T-helper 17 cell (primary cell): ENCODE measurements at regions not wholly inside any gene's neighbourhood (a gene's known extent, or its start where the extent isn't known, plus 50 kb on each side); places are given as distances from the start of the nearest gene placed in this dataset.
"Not testable (repeated sequence)": the region's sequence is repeated elsewhere in the genome, so short reads cannot be mapped to it uniquely, and the experiment has no call there.

ENCODE experiments used
- ATAC-seq: fragments of 150-1000 bp; cut with Tn5 transposase; 2 replicates; pipeline ENCODE4 v1.10.0; 2021; ENCODE audit warnings: mild to moderate bottlenecking, moderate library complexity
- DNase-seq, 3 donors: peaks; one replicate each; pipeline versions ENCODE4 v3.0.0 to v3.0.0-alpha.2; 2020 to 2021
- H3K9me3 ChIP-seq: one replicate; pipeline ENCODE4 v1.7.0; 2013; ENCODE audit warnings: low read length, mild to moderate bottlenecking; ENCODE audit not compliant: control insufficient read depth, poor library complexity, severe bottlenecking
- H3K27ac Mint-ChIP-seq: one replicate; pipeline ENCODE4 v1.8.0; 2022; ENCODE audit warnings: mild to moderate bottlenecking, moderate library complexity, mixed read lengths
- H3K27me3 Mint-ChIP-seq: one replicate; pipeline ENCODE4 v1.8.0; 2022; ENCODE audit warnings: mixed read lengths
- H3K36me3 Mint-ChIP-seq: one replicate; pipeline ENCODE4 v1.8.0; 2022; ENCODE audit warnings: low read depth, mixed read lengths
- H3K4me1 Mint-ChIP-seq: one replicate; pipeline ENCODE4 v1.8.0; 2022; ENCODE audit warnings: mild to moderate bottlenecking, mixed read lengths
- H3K4me3 Mint-ChIP-seq: one replicate; pipeline ENCODE4 v1.8.0; 2022; ENCODE audit warnings: mild to moderate bottlenecking, moderate library complexity, mixed read lengths

DNA sequence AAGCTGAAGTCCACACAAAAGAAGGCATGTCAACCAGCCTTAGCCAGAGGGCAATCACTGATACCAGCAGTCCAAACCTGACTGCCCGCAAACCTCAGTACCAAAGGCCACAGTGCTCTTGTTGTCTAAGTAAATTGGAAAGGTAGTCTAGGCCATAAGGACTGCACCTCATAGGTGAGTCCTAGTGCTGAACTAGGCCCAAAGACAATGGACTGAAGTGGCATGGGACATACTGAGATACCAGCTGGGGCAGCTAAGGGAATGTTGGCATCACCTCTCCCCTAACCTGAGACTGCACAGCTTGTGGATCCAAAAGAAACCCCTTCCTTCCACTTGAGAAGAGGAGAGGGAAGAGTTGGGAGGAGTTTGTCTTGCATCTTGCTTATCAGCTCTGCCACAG is 161.9 kb downstream of the POTEG start:
- not testable (repeated sequence) for DNase-seq, ATAC-seq, H3K4me1 Mint-ChIP-seq, H3K36me3 Mint-ChIP-seq, H3K27ac Mint-ChIP-seq, H3K27me3 Mint-ChIP-seq, H3K9me3 ChIP-seq, H3K4me3 Mint-ChIP-seq

GRCh38 chr14:19289669-19290068 is 144.5 kb downstream of the POTEG start:
- not testable (repeated sequence) for H3K4me1 Mint-ChIP-seq, H3K27ac Mint-ChIP-seq, H3K9me3 ChIP-seq, ATAC-seq, H3K27me3 Mint-ChIP-seq, H3K4me3 Mint-ChIP-seq, DNase-seq, H3K36me3 Mint-ChIP-seq

- not testable (repeated sequence) for ATAC-seq, H3K4me3 Mint-ChIP-seq, DNase-seq, H3K9me3 ChIP-seq, H3K4me1 Mint-ChIP-seq, H3K36me3 Mint-ChIP-seq, H3K27me3 Mint-ChIP-seq, H3K27ac Mint-ChIP-seq
Measured at GRCh38 chr14:19300243-19300642, 133.9 kb downstream of the POTEG start.

- DNase-seq, H3K4me3 Mint-ChIP-seq, ATAC-seq, H3K36me3 Mint-ChIP-seq, H3K27me3 Mint-ChIP-seq, H3K9me3 ChIP-seq, H3K27ac Mint-ChIP-seq, H3K4me1 Mint-ChIP-seq: not testable (repeated sequence)
Measured at GRCh38 chr14:19300838-19301237, 133.3 kb downstream of the POTEG start.

GRCh38 chr14:19303844-19304243 is 130.3 kb downstream of the POTEG start:
- not testable (repeated sequence) for H3K27ac Mint-ChIP-seq, H3K36me3 Mint-ChIP-seq, H3K27me3 Mint-ChIP-seq, DNase-seq, ATAC-seq, H3K9me3 ChIP-seq, H3K4me3 Mint-ChIP-seq, H3K4me1 Mint-ChIP-seq

DNA sequence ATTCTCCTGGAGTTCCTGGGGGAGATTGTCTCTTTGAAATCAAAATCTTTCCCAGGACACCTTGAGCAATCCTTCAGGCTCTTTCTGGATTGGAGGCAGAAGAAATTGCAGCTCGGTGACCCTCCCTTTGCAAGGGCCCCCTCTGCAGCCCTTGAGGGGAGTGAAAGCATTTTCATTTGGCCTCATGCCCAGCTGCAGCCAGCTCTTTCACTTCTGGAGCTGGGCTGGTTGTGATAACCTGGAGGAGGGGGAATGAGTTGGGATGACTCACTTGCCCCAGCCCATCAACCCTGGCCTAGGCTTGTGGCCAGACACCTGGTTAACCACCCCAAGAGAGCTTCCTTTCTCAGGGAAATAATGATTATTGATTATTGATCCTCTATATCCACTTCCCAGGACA is 129.7 kb downstream of the POTEG start:
- not testable (repeated sequence) for DNase-seq, H3K36me3 Mint-ChIP-seq, H3K4me3 Mint-ChIP-seq, H3K4me1 Mint-ChIP-seq, H3K9me3 ChIP-seq, H3K27ac Mint-ChIP-seq, ATAC-seq, H3K27me3 Mint-ChIP-seq

GRCh38 chr14:19304918-19305317 is 129.2 kb downstream of the POTEG start:
- H3K4me1 Mint-ChIP-seq, H3K27ac Mint-ChIP-seq, DNase-seq, H3K4me3 Mint-ChIP-seq, H3K36me3 Mint-ChIP-seq, H3K9me3 ChIP-seq, ATAC-seq, H3K27me3 Mint-ChIP-seq: not testable (repeated sequence)

DNA sequence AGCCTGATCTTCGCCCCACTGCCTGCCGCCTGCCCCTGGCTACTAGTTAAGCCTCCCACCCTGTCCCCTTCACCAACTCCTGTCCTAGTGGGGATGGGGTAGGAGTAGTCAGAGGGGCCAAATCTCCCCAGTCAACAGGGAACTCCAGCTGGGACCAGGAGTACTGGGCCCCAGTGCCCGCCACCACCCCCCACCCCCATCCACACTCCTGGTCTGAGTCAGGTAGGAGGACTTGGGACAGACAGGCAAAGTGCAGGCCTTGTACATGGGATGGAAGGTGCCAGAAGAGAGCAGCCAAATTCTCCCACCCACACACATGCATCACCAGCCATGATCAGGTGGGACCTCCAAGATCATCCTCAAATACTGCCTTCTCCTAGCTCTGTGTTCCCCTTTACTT is 128.4 kb downstream of the POTEG start:
- H3K27me3 Mint-ChIP-seq, H3K9me3 ChIP-seq, DNase-seq, H3K27ac Mint-ChIP-seq, ATAC-seq, H3K4me3 Mint-ChIP-seq, H3K36me3 Mint-ChIP-seq, H3K4me1 Mint-ChIP-seq: not testable (repeated sequence)

- H3K27ac Mint-ChIP-seq, H3K36me3 Mint-ChIP-seq, DNase-seq, ATAC-seq, H3K4me1 Mint-ChIP-seq, H3K4me3 Mint-ChIP-seq, H3K9me3 ChIP-seq, H3K27me3 Mint-ChIP-seq: not testable (repeated sequence)
Measured at GRCh38 chr14:19306405-19306804, 127.7 kb downstream of the POTEG start.

- H3K9me3 ChIP-seq, H3K4me1 Mint-ChIP-seq, H3K36me3 Mint-ChIP-seq, H3K27me3 Mint-ChIP-seq, H3K4me3 Mint-ChIP-seq, DNase-seq, ATAC-seq, H3K27ac Mint-ChIP-seq: not testable (repeated sequence)
Measured at GRCh38 chr14:19311023-19311422, 123.1 kb downstream of the POTEG start.

DNA sequence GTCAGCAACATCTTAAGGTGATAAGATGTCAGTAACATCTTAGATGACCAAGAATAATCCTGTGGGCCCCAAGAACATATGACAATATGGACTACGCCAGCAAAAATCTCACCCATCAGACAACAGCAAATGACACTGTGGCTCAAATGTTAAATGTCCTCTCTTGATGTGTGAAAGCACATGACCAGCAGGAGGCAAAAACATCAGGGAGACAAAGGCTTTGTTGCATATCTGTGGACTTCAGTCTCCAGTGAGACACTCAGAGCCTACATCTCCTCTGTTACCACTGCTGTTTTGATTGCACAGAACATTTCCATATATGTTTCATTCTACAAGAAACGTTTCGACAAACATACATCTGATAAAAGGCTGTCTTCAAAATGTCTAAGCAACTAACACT is 103.5 kb downstream of the POTEG start:
- not testable (repeated sequence) for H3K4me3 Mint-ChIP-seq, H3K27ac Mint-ChIP-seq, ATAC-seq, H3K36me3 Mint-ChIP-seq, DNase-seq, H3K9me3 ChIP-seq, H3K4me1 Mint-ChIP-seq, H3K27me3 Mint-ChIP-seq

- not testable (repeated sequence) for H3K27ac Mint-ChIP-seq, H3K9me3 ChIP-seq, H3K4me3 Mint-ChIP-seq, ATAC-seq, H3K4me1 Mint-ChIP-seq, H3K27me3 Mint-ChIP-seq, H3K36me3 Mint-ChIP-seq, DNase-seq
Measured at GRCh38 chr14:19337232-19338059, 96.7 kb downstream of the POTEG start.

- not testable (repeated sequence) for H3K27me3 Mint-ChIP-seq, ATAC-seq, H3K4me3 Mint-ChIP-seq, DNase-seq, H3K36me3 Mint-ChIP-seq, H3K27ac Mint-ChIP-seq, H3K9me3 ChIP-seq, H3K4me1 Mint-ChIP-seq
Measured at GRCh38 chr14:19338060-19338372, 96.1 kb downstream of the POTEG start.

DNA sequence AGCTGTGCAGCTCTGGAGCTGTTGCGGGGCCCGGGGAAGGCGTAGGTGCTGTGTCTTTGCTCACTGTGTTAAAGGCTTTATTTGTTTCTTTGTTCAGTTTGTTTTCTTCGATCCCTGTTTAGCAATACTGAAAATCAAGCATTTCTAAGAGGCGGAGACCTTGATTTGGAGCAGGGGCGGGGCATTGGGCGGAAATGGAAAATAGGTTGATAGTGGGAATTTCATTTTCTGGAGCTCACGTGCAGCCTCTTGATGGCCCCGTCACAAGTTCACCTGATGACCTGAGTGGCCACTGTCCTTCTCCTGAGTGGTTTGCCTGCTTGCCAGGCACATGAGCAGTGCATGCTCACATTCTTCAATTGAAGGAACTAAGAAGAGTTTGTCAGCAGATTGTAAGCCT is 93.2 kb downstream of the POTEG start:
- H3K27ac Mint-ChIP-seq, H3K9me3 ChIP-seq, H3K4me1 Mint-ChIP-seq, H3K4me3 Mint-ChIP-seq, H3K36me3 Mint-ChIP-seq, DNase-seq, H3K27me3 Mint-ChIP-seq, ATAC-seq: not testable (repeated sequence)
